GM12878 (cell line): ENCODE measurements at regions not wholly inside any gene's neighbourhood (a gene's known extent, or its start where the extent isn't known, plus 50 kb on each side); places are given as distances from the start of the nearest gene placed in this dataset.

Experiments used
- ATAC-seq: fragments of 200-7000 bp; cut with Tn5 transposase; 3 replicates; pipeline ENCODE4 v1.9.1; 2020; ENCODE audit warnings: mild to moderate bottlenecking, moderate library complexity
- BruUV-seq: library from RNA; stranded (reverse); fragments of 400-500 nt; replicated peaks from 2 replicates; lab custom pipeline; 2021; lab: Mats Ljungman, UMichigan
- CTCF ChIA-PET: fragments of 300-600 bp; sonication (Branson Sonifier 250); formaldehyde crosslinking; extraction: SDS; loops from one replicate; lab custom pipeline; 2021; ENCODE audit warnings: inconsistent platforms; lab: Yijun Ruan, JAX
- POLR2A ChIA-PET: fragments of 350-600 bp; formaldehyde crosslinking; extraction: SDS; loops from one replicate; lab custom pipeline; 2021; ENCODE audit warnings: inconsistent platforms; lab: Charles Lee
- RAD21 ChIA-PET: fragments of 300-600 bp; sonication (Branson Sonifier 250); formaldehyde crosslinking; loops from one replicate; lab custom pipeline; 2023; ENCODE audit warnings: antibody characterized with exemption; ENCODE audit not compliant: unreplicated experiment; lab: Charles Lee
- SMC1A ChIA-PET: fragments of 300-600 bp; sonication (Branson Sonifier 250); formaldehyde crosslinking; loops from one replicate; lab custom pipeline; 2023; ENCODE audit not compliant: unreplicated experiment, uncharacterized antibody; lab: Charles Lee
- DNase-seq: peaks from one replicate; pipeline ENCODE4 v3.0.0-alpha.2; 2011; ENCODE audit warnings: low read depth, low spot score
- FAIRE-seq: peaks from 3 replicates; lab custom pipeline; 2011; peaks lifted over from hg19 to GRCh38; lab: Jason Lieb, UNC
- H2AFZ ChIP-seq: 2 replicates; pipeline ENCODE4 v1.6.0; 2011; ENCODE audit warnings: low read depth, low read length, control low read depth; ENCODE audit not compliant: control insufficient read depth
- H3K27ac ChIP-seq: 2 replicates; pipeline ENCODE4 v1.5.1; 2011; ENCODE audit warnings: control low read depth; ENCODE audit not compliant: control insufficient read depth, insufficient read depth
- H3K27me3 ChIP-seq, 2 experiments: replicated peaks in 1 of 2; 2 replicates each; pipeline versions ENCODE4 v1.6.0 to v1.6.1; 2011; ENCODE audit warnings: low read length in 1 of 2; ENCODE audit not compliant: control insufficient read depth in 2 of 2, insufficient read depth in 2 of 2
- H3K36me3 ChIP-seq, 2 experiments: 2 replicates each; pipeline ENCODE4 v1.5.1; 2011; ENCODE audit warnings: low read length in 1 of 2; ENCODE audit not compliant: control insufficient read depth in 2 of 2, insufficient read depth in 2 of 2
- H3K4me1 ChIP-seq: 2 replicates; pipeline ENCODE4 v1.6.1; 2011; ENCODE audit warnings: mild to moderate bottlenecking, low read length, moderate library complexity, mixed read lengths; ENCODE audit not compliant: control insufficient read depth, insufficient read depth
- H3K4me2 ChIP-seq: 2 replicates; pipeline ENCODE4 v1.6.0; 2011; ENCODE audit warnings: control low read depth; ENCODE audit not compliant: control insufficient read depth, insufficient read depth
- H3K4me3 ChIP-seq: fragments of 200-600 bp; sonication (generic); 2 replicates; pipeline ENCODE4 v1.5.1; 2016
- H3K79me2 ChIP-seq: 2 replicates; pipeline ENCODE4 v1.6.0; 2011; ENCODE audit warnings: low read length; ENCODE audit not compliant: control insufficient read depth, insufficient read depth
- H3K9ac ChIP-seq: 2 replicates; pipeline ENCODE4 v1.8.0; 2011; ENCODE audit warnings: low read length, control low read depth, mixed read lengths; ENCODE audit not compliant: control insufficient read depth, insufficient read depth
- H3K9me3 ChIP-seq: replicated peaks from 3 replicates; pipeline ENCODE4 v1.5.1; 2011; ENCODE audit warnings: mild to moderate bottlenecking, low read length; ENCODE audit not compliant: control insufficient read depth, insufficient read depth
- H4K20me1 ChIP-seq: 2 replicates; pipeline ENCODE4 v1.6.0; 2011; ENCODE audit not compliant: control insufficient read depth, insufficient read depth
- EED ChIP-seq: sonication (generic); IDR thresholded peaks from 2 replicates; pipeline ENCODE4 v1.6.1; 2016; ENCODE audit warnings: antibody characterized with exemption, low read depth
- FOS ChIP-seq: IDR thresholded peaks from 3 replicates; pipeline ENCODE4 v1.6.1; 2011; ENCODE audit warnings: borderline replicate concordance; ENCODE audit not compliant: insufficient read length; ENCODE audit errors: extremely low read depth
- GATAD2B ChIP-seq: fragments of 450-650 bp; conservative IDR thresholded peaks from 2 replicates; pipeline ENCODE4 v1.6.1; 2017; ENCODE audit warnings: low read depth, mild to moderate bottlenecking, moderate library complexity
- MAX ChIP-seq: IDR thresholded peaks from 2 replicates; pipeline ENCODE4 v1.6.1; 2012; ENCODE audit warnings: low read depth, low read length, improper control_type of control experiment
- RBBP5 ChIP-seq: fragments of 200-600 bp; sonication (generic); conservative IDR thresholded peaks from 2 replicates; pipeline ENCODE4 v1.6.1; 2016
- RCOR1 ChIP-seq: conservative IDR thresholded peaks from 2 replicates; pipeline ENCODE4 v1.6.1; 2012; ENCODE audit warnings: low read depth, low read length, improper control_type of control experiment
- SREBF2 ChIP-seq: IDR thresholded peaks from 2 replicates; pipeline ENCODE4 v1.6.1; 2012; ENCODE audit warnings: mild to moderate bottlenecking, low read length
- SUPT20H ChIP-seq: IDR thresholded peaks from 2 replicates; pipeline ENCODE4 v1.6.1; 2011; ENCODE audit warnings: low read depth, mild to moderate bottlenecking, low read length, moderate library complexity, borderline replicate concordance; ENCODE audit not compliant: control insufficient read depth
- TCF3 ChIP-seq: IDR thresholded peaks from 2 replicates; pipeline ENCODE4 v1.6.1; 2012; ENCODE audit warnings: low read depth, mild to moderate bottlenecking, low read length, borderline replicate concordance; ENCODE audit not compliant: insufficient read depth
- ZBED1 ChIP-seq: IDR thresholded peaks from 2 replicates; pipeline ENCODE4 v1.6.1; 2016; ENCODE audit warnings: borderline replicate concordance
- WGBS: methylation state at CpG from one replicate; pipeline ENCODE4 v1.1.6; 2016; ENCODE audit warnings: low lambda C conversion rate; ENCODE audit not compliant: insufficient replicate concordance, insufficient coverage; ENCODE audit errors: missing lambda C conversion rate; 5-methylcytosine and 5-hydroxymethylcytosine counted together
- in situ Hi-C: fragments of 300-500 bp; cut with MboI; formaldehyde crosslinking; loops from 9 replicates; pipeline ENCODE4 v1.14.3; 2018; ENCODE audit warnings: mixed read lengths
- intact Hi-C: fragments of 100-400 bp; cut with micrococcal nuclease; formaldehyde crosslinking; loops from one replicate; pipeline ENCODE4 v1.14.2; 2022; ENCODE audit not compliant: unreplicated experiment
- TF ChIP-seq, protein P1 (sequence below): fragments of 150-350 bp; IDR thresholded peaks from 2 replicates; pipeline ENCODE4 v1.6.1; 2014; ENCODE audit warnings: mild to moderate bottlenecking, low read depth, low read length
- TF ChIP-seq, protein P2 (sequence below), 3 experiments: IDR thresholded peaks in 2 of 3; conservative IDR thresholded peaks in 1 of 3; 2 replicates each; pipeline ENCODE4 v1.5.1; 2011; ENCODE audit warnings: low read depth in 3 of 3, low read length in 3 of 3, mild to moderate bottlenecking in 3 of 3, control low read depth in 2 of 3, moderate library complexity in 2 of 3, inconsistent platforms in 1 of 3, mixed read lengths in 1 of 3; ENCODE audit not compliant: control insufficient read depth in 2 of 3, insufficient read depth in 1 of 3; ENCODE audit errors: extremely low read depth in 1 of 3
- TF ChIP-seq, protein P3 (sequence below): IDR thresholded peaks from 2 replicates; pipeline ENCODE4 v1.6.1; 2011; ENCODE audit warnings: borderline replicate concordance, low read depth, mild to moderate bottlenecking, moderate library complexity, mixed read lengths, low read length; ENCODE audit not compliant: insufficient read depth; ENCODE audit errors: extremely low read length
- TF ChIP-seq, protein P4 (sequence below): IDR thresholded peaks from 2 replicates; pipeline ENCODE4 v1.6.1; 2011; ENCODE audit warnings: low read depth, mild to moderate bottlenecking, low read length, moderate library complexity, borderline replicate concordance; ENCODE audit errors: extremely low read depth
- TF ChIP-seq, protein P5 (sequence below): fragments of 450-650 bp; IDR thresholded peaks from 2 replicates; pipeline ENCODE4 v1.6.1; 2018; ENCODE audit warnings: borderline replicate concordance, mild to moderate bottlenecking; ENCODE audit not compliant: partially characterized antibody

DNA sequence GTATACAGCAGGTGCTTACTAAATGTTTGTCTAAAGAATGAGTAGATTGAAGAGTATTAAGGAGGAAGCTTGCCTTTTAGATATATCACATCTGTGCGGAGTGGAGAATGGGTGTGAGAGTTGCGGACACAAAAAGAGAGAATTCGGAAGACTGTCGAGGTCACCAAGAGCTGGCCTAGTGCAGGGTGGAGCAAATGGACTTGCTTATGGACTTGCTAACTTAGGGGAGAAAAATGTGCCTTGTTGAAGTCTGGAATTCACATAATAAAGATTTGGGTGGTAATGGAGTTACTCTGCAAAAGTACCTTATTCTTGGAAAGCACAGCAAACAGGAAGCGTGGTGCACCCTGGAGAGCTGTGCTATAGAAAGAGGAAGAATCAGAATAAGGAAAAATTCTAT, 361.7 kb downstream of the PRDM2 start (continued):
- TF ChIP-seq, protein P1, sequence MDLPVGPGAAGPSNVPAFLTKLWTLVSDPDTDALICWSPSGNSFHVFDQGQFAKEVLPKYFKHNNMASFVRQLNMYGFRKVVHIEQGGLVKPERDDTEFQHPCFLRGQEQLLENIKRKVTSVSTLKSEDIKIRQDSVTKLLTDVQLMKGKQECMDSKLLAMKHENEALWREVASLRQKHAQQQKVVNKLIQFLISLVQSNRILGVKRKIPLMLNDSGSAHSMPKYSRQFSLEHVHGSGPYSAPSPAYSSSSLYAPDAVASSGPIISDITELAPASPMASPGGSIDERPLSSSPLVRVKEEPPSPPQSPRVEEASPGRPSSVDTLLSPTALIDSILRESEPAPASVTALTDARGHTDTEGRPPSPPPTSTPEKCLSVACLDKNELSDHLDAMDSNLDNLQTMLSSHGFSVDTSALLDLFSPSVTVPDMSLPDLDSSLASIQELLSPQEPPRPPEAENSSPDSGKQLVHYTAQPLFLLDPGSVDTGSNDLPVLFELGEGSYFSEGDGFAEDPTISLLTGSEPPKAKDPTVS, result no peak

DNA sequence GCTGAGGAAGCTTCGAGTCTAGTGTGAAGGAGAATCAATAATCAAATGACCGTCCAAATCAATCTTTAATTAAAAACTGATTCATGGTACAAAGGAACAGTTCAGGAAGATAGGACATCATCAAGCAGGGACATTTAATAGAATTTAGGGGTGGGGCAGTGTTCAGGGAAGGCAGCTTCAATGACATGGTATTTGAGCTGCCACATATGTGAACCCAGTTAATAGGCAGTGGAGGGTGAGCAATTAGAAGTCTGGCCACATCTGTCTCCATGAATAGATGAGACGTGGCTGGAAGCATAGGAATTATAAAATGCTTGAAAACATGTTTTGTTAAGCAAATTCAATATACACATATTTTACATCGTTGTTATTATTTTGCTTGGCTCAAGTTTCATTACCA, 362.7 kb downstream of the PRDM2 start:
- no TSS peak for BruUV-seq
- H3K27ac ChIP-seq, result no peak overlapping the region
- no peaks in the 10 kb centered on the region for H3K4me1 ChIP-seq
- in situ Hi-C loops (no loop called here), intact Hi-C loops (no loop called here)
- CTCF ChIA-PET, result no interaction called here
- TF ChIP-seq RCOR1, result no peak
- TF ChIP-seq, protein P2, sequence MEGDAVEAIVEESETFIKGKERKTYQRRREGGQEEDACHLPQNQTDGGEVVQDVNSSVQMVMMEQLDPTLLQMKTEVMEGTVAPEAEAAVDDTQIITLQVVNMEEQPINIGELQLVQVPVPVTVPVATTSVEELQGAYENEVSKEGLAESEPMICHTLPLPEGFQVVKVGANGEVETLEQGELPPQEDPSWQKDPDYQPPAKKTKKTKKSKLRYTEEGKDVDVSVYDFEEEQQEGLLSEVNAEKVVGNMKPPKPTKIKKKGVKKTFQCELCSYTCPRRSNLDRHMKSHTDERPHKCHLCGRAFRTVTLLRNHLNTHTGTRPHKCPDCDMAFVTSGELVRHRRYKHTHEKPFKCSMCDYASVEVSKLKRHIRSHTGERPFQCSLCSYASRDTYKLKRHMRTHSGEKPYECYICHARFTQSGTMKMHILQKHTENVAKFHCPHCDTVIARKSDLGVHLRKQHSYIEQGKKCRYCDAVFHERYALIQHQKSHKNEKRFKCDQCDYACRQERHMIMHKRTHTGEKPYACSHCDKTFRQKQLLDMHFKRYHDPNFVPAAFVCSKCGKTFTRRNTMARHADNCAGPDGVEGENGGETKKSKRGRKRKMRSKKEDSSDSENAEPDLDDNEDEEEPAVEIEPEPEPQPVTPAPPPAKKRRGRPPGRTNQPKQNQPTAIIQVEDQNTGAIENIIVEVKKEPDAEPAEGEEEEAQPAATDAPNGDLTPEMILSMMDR (IDR thresholded peaks at IDR 0.05 in 2 of 3, conservative IDR thresholded peaks at IDR 0.05 in 1 of 3; ENCODE audit: control insufficient read depth in 2 of 3, extremely low read depth in 1 of 3, insufficient read depth in 1 of 3, low read depth in 3 of 3, low read length in 3 of 3), result no peak
- no peak for TF ChIP-seq EED
- no peak for TF ChIP-seq MAX
- no peak for TF ChIP-seq FOS
- TF ChIP-seq ZBED1, result no peak
- TF ChIP-seq RBBP5, result no peak
- no peak for TF ChIP-seq GATAD2B
- TF ChIP-seq, protein P3, sequence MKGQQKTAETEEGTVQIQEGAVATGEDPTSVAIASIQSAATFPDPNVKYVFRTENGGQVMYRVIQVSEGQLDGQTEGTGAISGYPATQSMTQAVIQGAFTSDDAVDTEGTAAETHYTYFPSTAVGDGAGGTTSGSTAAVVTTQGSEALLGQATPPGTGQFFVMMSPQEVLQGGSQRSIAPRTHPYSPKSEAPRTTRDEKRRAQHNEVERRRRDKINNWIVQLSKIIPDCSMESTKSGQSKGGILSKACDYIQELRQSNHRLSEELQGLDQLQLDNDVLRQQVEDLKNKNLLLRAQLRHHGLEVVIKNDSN, result no peak
- TF ChIP-seq, protein P4, sequence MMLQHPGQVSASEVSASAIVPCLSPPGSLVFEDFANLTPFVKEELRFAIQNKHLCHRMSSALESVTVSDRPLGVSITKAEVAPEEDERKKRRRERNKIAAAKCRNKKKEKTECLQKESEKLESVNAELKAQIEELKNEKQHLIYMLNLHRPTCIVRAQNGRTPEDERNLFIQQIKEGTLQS, result no peak
- no peak for TF ChIP-seq TCF3
- no peak for TF ChIP-seq SUPT20H
- TF ChIP-seq SREBF2, result no peak
- TF ChIP-seq, protein P5, sequence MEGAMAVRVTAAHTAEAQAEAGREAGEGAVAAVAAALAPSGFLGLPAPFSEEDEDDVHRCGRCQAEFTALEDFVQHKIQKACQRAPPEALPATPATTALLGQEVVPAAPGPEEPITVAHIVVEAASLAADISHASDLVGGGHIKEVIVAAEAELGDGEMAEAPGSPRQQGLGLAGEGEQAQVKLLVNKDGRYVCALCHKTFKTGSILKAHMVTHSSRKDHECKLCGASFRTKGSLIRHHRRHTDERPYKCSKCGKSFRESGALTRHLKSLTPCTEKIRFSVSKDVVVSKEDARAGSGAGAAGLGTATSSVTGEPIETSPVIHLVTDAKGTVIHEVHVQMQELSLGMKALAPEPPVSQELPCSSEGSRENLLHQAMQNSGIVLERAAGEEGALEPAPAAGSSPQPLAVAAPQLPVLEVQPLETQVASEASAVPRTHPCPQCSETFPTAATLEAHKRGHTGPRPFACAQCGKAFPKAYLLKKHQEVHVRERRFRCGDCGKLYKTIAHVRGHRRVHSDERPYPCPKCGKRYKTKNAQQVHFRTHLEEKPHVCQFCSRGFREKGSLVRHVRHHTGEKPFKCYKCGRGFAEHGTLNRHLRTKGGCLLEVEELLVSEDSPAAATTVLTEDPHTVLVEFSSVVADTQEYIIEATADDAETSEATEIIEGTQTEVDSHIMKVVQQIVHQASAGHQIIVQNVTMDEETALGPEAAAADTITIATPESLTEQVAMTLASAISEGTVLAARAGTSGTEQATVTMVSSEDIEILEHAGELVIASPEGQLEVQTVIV, result no peak
- H2AFZ ChIP-seq, result no peak overlapping the region
- no peak for ATAC-seq
- no peak for FAIRE-seq
- no peak overlapping the region for H3K4me3 ChIP-seq
- H3K36me3 ChIP-seq, result no peaks in the 10 kb centered on the region
- POLR2A ChIA-PET, result no interaction called here
- RAD21 ChIA-PET, result no interaction called here
- SMC1A ChIA-PET, result no interaction called here
- 33% methylated on average over 4 of the region's 4 CpGs for WGBS
- H3K27me3 ChIP-seq, result no peaks in the 10 kb centered on the region; a peak in 1 of 4 replicates
- H3K9ac ChIP-seq, result no peak overlapping the region
- H4K20me1 ChIP-seq, result no peaks in the 10 kb centered on the region
- no peaks in the 10 kb centered on the region for H3K9me3 ChIP-seq
- no peaks in the 10 kb centered on the region for H3K79me2 ChIP-seq
- DNase-seq, result no peak
- no peak overlapping the region for H3K4me2 ChIP-seq
